ENCODE measurements at regions not wholly inside any gene's neighbourhood (a gene's known extent, or its start where the extent isn't known, plus 50 kb on each side); places are given as distances from the start of the nearest gene placed in this dataset.
A peak's percentile ranks its signal among the peaks of the same experiment; 100 is the strongest.

GRCh38 chr3:30268288-30268687, 338.1 kb upstream of the TGFBR2 start:
- DNase-seq: no peak

- DNase-seq: no peak
Observed at GRCh38 chr3:30269751-30270445, 336.5 kb upstream of the TGFBR2 start.

GRCh38 chr3:30271781-30272180, 334.6 kb upstream of the TGFBR2 start:
- no peak for DNase-seq

- DNase-seq: no peak
Observed at GRCh38 chr3:30273304-30274072, 332.9 kb upstream of the TGFBR2 start.

GRCh38 chr3:30277494-30277893, 328.9 kb upstream of the TGFBR2 start:
- DNase-seq: no peak

GRCh38 chr3:30281526-30281925, 324.9 kb upstream of the TGFBR2 start:
- no peak for DNase-seq

GRCh38 chr3:30282154-30282696, 324.2 kb upstream of the TGFBR2 start:
- no peak for DNase-seq

- DNase-seq: no peak
Observed at GRCh38 chr3:30285188-30286006, 321.0 kb upstream of the TGFBR2 start.

- peak; percentile 48 for DNase-seq
Observed at GRCh38 chr3:30286007-30286669, 320.3 kb upstream of the TGFBR2 start.

- DNase-seq: no peak
Observed at GRCh38 chr3:30286811-30287210, 319.6 kb upstream of the TGFBR2 start.

- no peak for DNase-seq
Observed at GRCh38 chr3:30288830-30289229, 317.6 kb upstream of the TGFBR2 start.

GRCh38 chr3:30289324-30289723, 317.1 kb upstream of the TGFBR2 start:
- no peak for DNase-seq

GRCh38 chr3:30289766-30290165, 316.6 kb upstream of the TGFBR2 start:
- no peak for DNase-seq

GRCh38 chr3:30290479-30290878, 315.9 kb upstream of the TGFBR2 start:
- no peak for DNase-seq

- DNase-seq: no peak
Observed at GRCh38 chr3:30292192-30292893, 314.1 kb upstream of the TGFBR2 start.

- DNase-seq: no peak
Observed at GRCh38 chr3:30293621-30294240, 312.7 kb upstream of the TGFBR2 start.

GRCh38 chr3:30294241-30294667, 312.1 kb upstream of the TGFBR2 start:
- DNase-seq: no peak

- no peak for DNase-seq
Observed at GRCh38 chr3:30297112-30297511, 309.3 kb upstream of the TGFBR2 start.

- DNase-seq: no peak
Observed at GRCh38 chr3:30299674-30300385, 306.6 kb upstream of the TGFBR2 start.

GRCh38 chr3:30300809-30301208, 305.6 kb upstream of the TGFBR2 start:
- DNase-seq: no peak

Data from occipital lobe (tissue), 1 donor.